T-helper 1 cell (primary cell): ENCODE measurements at regions not wholly inside any gene's neighbourhood (a gene's known extent, or its start where the extent isn't known, plus 50 kb on each side); places are given as distances from the start of the nearest gene placed in this dataset.

Experiments
- DNase-seq, 5 donors: peaks; one replicate each; pipeline ENCODE4 v3.0.0-alpha.2; 2012 to 2020

- no peak for DNase-seq
Measured at GRCh38 chr3:25015599-25015998, 412.5 kb upstream of the RARB start.

- no peak for DNase-seq
Measured at GRCh38 chr3:25018909-25019308, 409.2 kb upstream of the RARB start.

GRCh38 chr3:25019506-25019905, 408.6 kb upstream of the RARB start:
- DNase-seq, result no peak

GRCh38 chr3:25021816-25022215, 406.2 kb upstream of the RARB start:
- DNase-seq, result no peak

- no peak for DNase-seq
Measured at GRCh38 chr3:25023876-25024275, 404.2 kb upstream of the RARB start.

- no peak for DNase-seq
Measured at GRCh38 chr3:25025236-25025635, 402.8 kb upstream of the RARB start.

DNA sequence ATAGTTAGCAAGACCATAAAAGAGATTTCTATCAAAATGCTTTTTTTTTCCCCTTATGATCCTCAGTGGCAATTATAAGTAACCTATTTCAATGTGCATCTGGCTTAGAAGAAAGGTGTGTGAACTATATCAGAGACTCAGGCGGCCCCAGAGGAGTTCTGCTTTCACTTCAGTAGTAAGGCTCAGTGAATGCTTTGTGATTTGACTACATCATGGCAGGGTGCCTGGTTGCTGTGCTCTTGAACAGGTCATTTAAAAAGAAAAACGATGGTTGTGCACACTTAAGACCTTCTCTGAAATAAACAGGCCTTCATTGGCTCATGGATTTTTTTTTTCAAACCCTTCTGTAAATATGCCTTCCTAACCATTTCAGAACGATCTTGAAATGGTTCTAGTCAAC, 400.4 kb upstream of the RARB start:
- no peak for DNase-seq

DNA sequence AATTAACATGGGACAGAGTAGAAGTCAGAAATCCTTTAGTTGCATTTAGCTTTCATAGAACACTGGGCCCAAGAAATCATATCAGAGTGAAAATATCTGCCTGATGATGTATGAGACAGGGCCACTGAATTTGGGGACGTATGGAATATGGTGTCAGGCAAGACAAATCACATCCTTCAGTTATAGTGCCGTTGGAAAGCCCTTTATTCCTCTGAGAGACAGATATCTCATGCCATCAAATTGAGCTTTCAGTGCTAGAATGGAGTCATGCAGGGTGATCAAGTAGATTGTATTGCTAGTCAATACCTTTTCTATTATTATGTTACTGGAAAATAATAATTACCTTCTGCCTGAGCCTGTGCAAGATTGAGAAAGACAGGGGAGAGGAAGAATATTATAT, 398.2 kb upstream of the RARB start:
- no peak for DNase-seq

GRCh38 chr3:25032344-25032743, 395.7 kb upstream of the RARB start:
- no peak for DNase-seq

- peak in 1 of 5 donors; percentile 1 for DNase-seq
Measured at GRCh38 chr3:25033407-25034029, 394.5 kb upstream of the RARB start.

DNA sequence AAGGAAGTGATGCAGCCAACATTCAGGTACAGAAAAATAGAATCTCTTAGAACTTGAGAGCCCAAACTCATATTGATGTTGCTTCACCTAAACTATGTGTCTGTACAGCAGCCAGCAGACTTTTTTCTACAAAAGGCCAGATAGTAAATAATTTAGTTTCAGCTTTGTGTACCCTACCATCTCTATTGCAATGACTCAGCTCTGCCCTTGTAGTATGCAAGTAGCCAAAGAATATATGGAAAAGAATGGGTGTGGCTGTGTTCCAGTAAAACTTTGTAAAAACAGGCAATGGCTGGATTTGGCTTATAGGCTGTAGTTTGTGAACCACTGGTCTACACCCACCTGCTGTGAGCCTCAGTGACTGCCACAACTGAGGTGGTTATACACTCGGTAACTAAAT, 392.5 kb upstream of the RARB start:
- DNase-seq, result no peak

GRCh38 chr3:25036633-25037032, 391.4 kb upstream of the RARB start:
- DNase-seq, result no peak

GRCh38 chr3:25037049-25037547, 391.0 kb upstream of the RARB start:
- no peak for DNase-seq

GRCh38 chr3:25038271-25038670, 389.8 kb upstream of the RARB start:
- no peak for DNase-seq

GRCh38 chr3:25038922-25039321, 389.1 kb upstream of the RARB start:
- DNase-seq, result no peak

- DNase-seq, result no peak
Measured at GRCh38 chr3:25040748-25041147, 387.3 kb upstream of the RARB start.

DNA sequence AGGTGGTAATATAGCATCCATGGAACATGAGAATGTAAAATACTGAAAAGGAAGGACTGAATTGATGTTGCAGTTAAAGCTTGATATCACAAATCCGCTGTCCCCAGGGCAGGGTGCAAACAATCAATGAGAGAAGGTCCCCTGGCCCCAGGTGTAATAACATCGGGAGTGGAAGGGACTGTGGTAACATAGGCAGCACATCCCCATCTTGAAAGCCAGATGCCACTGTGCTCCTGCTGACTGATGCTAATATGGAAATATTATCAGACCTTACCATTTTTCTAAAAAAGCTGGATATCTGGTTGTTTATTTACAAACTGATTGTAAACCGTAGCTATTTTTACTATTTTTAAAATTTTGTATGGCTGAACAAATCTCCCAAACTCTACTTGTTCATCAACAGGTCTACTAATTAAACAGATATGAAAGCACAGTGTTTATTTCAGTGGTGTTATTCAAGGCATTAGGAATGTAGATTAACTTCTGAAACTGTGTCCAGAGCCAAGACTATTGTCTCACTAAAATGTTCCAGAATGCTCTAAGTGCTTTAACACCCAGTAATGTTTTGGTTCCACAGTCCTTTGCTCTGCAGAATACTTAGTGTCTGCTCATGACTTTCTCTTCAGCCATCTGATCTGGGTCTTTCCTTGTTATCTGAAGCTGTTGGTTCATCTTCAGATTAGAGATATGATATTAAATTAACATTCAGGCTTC, 386.0 kb upstream of the RARB start:
- no peak for DNase-seq

DNA sequence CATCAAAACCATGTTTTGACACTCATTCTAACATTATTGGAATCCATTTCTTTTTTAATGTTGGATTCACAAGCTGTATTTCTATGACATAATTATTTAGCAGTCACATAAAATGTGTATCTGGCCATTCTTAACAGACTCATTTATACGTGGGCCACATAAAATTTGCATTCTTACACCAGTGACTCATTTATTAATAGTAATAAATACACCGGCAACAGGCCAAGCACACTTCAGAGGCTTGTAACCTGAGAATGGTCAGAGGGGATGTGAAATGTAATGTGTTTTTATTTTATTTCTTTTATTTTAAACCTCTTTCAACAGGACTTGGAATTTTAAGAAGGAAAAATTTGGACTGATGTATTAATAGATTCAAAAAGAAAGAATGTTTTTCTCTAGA, 384.9 kb upstream of the RARB start:
- DNase-seq, result no peak

DNA sequence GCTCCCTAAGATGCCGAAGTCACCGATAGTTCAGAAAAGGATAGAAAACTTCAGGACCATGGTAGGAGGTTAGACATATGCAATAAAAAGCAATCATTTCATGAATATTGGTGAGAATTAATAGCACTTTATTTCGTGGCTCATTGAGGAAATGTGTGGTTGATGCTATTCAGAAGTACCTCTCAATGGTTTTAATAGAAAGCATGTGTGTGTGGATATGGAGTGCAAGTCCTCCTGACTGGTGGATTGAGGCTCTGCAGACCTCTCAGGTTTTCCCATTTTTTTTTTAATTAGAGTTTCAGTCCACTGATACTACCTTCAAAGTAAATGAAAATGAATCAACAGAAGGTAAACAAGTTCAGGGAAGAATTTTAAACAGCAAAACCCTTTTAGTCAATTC, 384.3 kb upstream of the RARB start:
- no peak for DNase-seq

DNA sequence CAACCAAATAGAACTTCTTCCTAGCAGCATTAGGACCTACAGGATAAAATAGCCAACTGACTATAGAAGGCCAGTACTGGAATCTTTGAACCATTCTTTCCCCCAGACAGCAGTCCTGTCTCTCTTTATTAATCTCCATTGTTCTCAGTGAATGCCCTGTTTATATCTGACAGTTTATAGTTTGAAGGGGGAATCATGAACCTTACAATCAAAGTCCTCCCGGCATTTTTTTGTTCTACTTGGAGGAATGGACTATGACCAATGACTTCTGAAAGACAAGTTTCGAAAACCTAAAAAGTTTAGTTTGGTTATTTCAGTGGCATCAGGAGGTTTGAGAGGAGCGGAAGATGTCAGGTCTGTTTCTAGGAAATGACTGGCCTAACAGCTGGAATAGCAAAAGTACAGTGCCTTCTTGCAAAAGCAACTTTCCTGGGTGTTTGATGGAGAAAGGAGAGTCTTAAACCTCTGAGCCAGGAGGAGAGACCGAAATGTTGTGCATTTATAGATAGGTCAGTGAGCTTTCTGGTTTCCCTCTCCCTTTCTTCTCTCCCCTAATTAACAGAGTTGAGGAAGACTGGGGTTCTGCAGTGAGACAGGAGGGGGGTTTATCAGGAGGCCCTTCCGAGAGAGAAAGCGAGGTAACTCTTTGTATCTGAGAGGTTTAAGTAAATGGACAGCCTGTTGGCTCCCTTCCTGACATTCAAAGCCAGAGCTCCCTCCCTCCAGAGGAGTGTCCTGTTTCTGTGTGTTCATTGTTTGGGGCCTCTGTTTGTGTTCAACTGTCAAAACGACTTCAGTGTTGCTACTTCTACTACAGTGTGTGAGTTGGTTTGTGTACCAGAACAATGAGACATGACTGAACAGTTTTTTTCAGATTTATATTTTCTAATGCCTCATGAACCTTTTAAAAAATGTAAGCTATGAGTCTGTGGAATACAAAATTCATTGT, 383.0 kb upstream of the RARB start:
- DNase-seq, result no peak

DNA sequence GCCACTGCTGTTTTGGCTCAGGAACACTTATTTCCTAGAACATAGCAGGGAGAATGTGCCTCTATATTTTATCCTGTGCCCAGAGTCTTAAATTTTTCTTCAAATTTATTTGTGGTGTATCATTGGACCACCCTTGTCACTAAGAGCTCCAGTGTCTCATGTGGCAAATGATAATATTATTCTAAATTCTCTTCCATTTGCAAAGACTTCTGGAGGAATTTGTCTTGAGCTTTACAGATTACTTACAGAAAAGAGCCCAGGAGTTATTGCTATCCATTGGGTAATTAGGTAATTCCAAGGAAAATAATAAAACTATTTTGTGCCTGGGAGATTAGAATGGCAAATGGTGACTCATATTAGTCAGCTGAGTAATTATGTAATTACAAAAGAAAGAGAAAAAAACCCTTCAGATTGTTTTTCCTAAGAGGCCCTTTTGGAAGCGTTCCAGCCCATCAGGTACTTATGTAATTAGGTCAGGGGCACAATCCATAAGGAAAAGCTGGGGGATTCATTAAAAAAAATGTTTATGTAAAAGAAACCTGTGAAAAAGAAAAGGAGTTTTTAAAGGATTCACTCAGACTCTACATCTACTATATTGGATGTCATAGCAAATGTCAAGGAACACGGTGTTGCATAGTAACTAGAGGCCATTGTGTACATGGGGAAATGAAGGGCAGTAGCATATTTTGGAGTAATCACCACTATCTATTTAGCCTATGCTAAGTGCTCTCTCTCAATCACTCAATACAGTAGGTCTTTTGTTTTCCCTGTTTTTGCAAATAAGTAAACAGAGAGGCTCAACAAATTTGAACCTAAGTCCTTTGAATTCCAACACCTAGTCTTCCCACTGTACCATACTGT, 380.9 kb upstream of the RARB start:
- DNase-seq, result no peak

- DNase-seq, result no peak
Measured at GRCh38 chr3:25049304-25049703, 378.8 kb upstream of the RARB start.

GRCh38 chr3:25053360-25053759, 374.7 kb upstream of the RARB start:
- DNase-seq, result no peak
